ENCODE measurements at regions not wholly inside any gene's neighbourhood (a gene's known extent, or its start where the extent isn't known, plus 50 kb on each side); places are given as distances from the start of the nearest gene placed in this dataset.
A peak's percentile ranks its signal among the peaks of the same experiment; 100 is the strongest.
"Not testable (repeated sequence)": the region's sequence is repeated elsewhere in the genome, so short reads cannot be mapped to it uniquely, and the experiment has no call there.

GRCh38 chrX:97860226-97860625 lies 976.5 kb downstream of the RPA4 start:
- no peak for DNase-seq

DNA sequence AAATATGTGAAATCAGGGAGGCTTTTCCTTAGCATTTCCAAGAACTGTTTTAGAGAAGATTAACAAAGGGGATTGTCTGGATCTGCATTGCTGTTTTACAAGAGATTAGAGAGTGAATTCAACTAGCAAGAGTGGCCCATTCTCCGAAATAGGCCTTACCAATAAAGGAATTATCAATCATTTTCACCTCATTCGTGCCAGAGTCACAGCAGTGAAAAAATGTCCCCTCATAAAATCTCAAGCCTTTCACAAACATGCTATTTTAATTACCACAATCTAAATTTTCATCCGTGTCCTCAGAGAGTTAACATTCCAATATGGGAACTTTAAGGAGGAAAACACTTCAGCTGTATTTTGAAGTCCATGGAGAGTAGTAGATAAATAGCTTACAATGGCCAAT lies 979.6 kb downstream of the RPA4 start:
- DNase-seq = no peak

DNA sequence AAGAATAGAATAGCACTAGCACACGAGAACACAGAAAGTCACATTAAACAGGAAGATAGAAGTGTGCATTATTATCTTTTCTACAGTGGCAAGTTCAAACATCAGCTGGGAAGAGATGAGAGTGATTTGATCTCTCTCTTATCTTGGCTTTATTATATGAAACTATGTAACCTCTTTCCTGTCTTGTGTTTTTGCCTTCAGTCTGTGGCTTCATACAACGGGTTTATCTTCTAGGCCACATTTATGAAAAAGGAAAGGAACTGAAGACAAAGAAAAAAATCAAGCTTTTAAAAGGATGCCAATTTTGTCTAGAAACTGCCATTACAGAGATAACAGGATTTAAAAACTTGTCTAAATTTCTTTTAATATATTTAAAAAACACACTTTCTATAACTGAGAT lies 983.6 kb downstream of the RPA4 start:
- DNase-seq = no peak

DNA sequence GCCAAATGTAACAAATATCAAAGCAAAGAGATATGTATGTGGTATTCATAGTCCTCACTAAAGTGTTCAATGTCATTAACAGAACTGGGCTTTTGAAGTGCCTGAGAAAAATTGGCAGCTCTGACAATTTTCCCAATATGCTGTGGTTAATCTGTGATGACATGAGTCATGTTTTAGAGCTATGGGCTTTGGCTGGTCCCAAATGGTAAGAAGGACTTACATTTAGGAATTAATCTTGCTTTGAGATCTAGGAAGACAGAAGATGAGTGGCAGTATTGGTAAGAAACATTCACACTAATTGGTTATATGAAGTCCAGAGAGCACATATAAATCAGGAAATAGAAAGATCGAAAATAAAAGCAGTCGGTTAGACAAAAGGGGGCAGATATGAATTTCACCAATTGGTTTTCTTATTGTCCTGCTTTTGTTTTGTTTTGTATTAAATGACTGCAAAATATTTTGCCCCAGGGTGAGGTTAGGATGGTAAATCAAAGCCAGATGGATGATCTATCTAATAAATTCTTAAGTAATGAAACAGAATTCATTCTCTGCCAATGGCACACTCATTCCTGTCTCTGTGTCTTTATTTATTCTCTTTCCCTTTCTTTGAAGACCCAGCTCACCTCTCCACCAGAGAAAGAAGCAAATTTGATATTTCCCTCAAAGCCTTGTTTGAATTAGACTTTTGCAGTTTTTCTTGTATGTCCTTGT lies 993.1 kb downstream of the RPA4 start:
- DNase-seq = no peak

DNA sequence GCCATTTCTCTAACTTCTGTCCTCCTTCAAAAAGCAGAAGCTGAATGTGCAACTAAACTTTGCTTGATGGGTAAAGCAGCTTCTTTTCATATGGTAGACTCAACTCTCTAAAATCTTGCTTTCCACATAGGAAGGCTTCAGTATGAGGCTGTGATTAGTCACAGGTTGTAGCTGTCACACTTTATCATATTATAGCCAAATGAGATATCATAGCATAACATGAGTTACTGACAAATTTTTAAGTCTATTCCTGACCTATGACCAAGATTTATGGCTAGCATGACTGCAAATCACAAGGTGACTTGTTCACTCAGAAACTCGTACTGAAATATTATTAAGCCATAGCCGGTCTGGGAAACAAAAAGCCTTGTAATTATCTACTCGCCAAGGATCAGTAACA lies 998.6 kb downstream of the RPA4 start:
- DNase-seq = peak in 1 of 2 experiments; percentile 1

- DNase-seq = no peak
These were observed 1012.0 kb downstream of the RPA4 start for GRCh38 chrX:97895751-97896150.

- no peak for DNase-seq
These were observed 1014.3 kb downstream of the RPA4 start for GRCh38 chrX:97897998-97898397.

DNA sequence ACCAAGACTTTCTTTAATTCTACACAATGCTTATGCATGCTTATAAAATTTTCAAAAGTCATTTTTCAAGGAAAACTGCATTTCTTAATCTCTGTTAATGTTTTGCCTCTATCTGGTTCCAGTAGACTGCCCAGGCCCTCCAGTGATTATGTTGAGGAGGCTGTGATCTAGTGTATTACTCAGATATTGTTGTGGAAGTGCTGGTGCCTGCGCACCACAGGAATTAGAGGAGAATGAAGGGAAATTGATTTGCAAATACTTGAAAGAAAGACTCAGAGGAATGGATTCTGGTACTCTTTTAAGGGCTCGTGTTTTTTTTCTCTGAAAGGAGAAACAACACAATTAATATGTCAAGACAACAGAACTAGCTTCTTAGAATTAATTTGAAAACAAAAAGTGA lies 1015.1 kb downstream of the RPA4 start:
- no peak for DNase-seq

- no peak for DNase-seq
These were observed 1024.1 kb downstream of the RPA4 start for GRCh38 chrX:97907791-97908190.

DNA sequence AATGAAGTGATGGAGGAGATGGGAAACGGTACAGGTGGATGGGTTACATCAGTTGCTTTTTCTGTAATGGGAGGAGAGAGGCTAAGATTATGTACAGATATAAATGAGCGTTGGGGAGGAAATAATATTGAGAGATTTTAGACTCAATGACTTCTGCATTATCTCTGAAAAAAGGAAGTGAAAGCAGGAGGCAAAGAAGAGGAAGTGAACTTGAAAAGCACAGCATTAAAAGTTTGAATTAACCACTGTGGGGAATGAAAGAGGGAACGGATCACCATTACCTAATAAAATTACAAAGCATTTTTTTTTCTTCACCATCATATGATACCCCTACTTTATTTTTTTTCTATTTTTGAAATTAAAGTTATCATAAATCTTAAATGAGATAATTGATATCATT lies 1025.5 kb downstream of the RPA4 start:
- DNase-seq = peak; percentile 60 to 70

GRCh38 chrX:97915390-97915789 lies 1031.7 kb downstream of the RPA4 start:
- DNase-seq = not testable (repeated sequence)

DNA sequence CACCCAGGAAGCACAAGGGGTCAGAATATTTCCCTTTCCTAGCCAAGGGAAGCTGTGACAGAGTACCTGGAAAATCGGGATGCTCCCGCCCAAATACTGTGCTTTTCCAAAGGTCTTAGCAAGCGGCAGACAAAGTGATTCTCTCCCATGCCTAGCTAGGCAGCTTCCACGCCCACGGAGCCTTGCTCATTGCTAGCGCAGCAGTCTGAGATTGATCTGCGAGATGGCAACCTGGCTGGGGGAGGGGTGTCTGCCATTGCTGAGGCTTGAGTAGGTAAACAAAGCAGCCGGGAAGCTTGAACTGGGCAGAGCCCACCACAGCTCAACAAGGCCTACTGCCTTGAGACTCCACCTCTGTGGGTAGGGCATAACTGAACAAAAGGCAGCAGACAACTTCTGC lies 1037.5 kb downstream of the RPA4 start:
- not testable (repeated sequence) for DNase-seq

GRCh38 chrX:97931586-97931985 lies 1047.9 kb downstream of the RPA4 start:
- DNase-seq = no peak

- DNase-seq = no peak
These were observed 1052.6 kb downstream of the RPA4 start for GRCh38 chrX:97936296-97936695.

GRCh38 chrX:97938706-97939105 lies 1055.0 kb downstream of the RPA4 start:
- no peak for DNase-seq

DNA sequence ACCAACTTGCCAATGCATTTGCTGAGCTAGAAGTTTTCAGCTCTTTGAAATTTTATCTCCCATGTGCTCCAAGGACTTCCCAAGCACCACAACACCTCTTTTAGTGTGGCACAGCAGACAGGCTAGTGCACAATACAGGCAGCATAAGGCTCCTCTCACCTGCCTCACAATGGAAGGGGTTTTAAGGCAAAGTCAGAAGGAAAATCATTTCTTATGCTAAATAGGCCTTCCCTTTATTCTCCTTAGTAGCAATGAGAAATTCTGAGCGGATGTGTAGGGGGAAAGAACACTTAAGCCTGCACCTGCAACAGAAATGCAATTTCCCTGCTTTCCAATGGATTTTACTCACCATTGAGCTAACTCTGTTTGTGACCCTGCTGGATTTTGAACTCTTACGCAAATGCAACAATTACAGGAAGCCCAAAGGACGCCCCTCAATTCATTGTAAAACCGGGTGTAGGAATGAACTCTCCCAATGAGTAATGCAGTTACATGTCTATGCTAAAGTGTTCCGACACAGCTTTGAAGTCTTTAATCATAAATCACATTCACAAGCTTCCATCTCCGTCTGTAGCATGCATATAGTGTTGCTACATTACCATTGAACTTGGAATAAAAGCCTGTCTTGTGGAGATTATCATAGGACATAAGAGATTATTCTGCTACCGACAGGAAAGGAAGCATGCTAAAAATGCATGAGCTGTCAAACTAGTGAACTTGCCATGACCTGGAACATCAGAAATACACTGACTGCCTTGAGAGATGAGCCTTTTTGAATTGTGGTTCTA lies 1084.9 kb downstream of the RPA4 start:
- no peak for DNase-seq

DNA sequence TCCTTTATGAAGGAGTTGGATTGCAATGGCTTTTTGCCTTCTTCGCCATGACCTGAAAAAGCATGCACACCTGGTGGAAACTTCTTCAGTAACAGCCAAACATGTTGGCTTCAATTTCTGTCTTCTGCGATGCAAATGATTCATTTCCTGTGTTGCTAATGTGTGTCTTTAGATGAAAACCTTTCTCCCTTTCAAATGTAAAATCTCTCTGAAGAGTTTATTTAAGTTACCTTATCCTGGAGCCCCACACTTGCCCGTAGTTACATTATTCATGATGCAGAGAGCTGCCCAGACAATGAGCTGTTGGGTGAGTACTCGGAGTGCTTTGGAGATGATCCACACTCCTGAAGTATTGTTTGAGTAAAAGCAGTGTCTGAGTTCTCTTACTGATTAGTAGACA lies 1100.9 kb downstream of the RPA4 start:
- no peak for DNase-seq

GRCh38 chrX:97985096-97985495 lies 1101.4 kb downstream of the RPA4 start:
- no peak for DNase-seq

GRCh38 chrX:97987979-97988378 lies 1104.3 kb downstream of the RPA4 start:
- peak; percentile 17 to 30 for DNase-seq

- no peak for DNase-seq
These were observed 1112.1 kb downstream of the RPA4 start for GRCh38 chrX:97995834-97996233.

GRCh38 chrX:98028691-98029090 lies 1145.0 kb downstream of the RPA4 start:
- no peak for DNase-seq

- DNase-seq = no peak
These were observed 1146.2 kb downstream of the RPA4 start for GRCh38 chrX:98029861-98030260.

- DNase-seq = no peak
These were observed 1173.5 kb downstream of the RPA4 start for GRCh38 chrX:98057176-98057575.

DNA sequence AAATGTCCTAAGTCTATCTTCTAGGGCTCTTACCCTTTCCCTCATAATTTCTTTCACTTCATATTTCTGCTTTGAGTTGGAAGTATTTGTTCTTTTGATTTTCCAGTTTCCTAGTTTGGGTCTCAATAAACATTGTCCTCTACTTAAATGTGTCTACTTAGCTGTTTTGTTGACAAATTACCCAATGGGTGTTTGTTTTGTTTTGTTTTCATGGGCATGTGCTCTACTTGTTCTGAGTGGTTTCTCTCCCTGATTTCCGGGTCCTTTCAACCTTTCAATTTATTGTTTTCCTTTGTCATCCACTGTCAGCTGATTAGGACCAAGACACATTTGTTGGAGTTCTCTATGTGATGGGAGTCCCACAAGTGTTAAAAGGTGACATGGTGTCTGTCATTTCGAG lies 1181.4 kb downstream of the RPA4 start:
- no peak for DNase-seq

- DNase-seq = no peak
These were observed 1183.9 kb downstream of the RPA4 start for GRCh38 chrX:98067611-98068010.

All from Kasumi-1 (cell line).